ENCODE measurements at regions not wholly inside any gene's neighbourhood (a gene's known extent, or its start where the extent isn't known, plus 50 kb on each side); places are given as distances from the start of the nearest gene placed in this dataset.
"Not testable (repeated sequence)": the region's sequence is repeated elsewhere in the genome, so short reads cannot be mapped to it uniquely, and the experiment has no call there.

DNA sequence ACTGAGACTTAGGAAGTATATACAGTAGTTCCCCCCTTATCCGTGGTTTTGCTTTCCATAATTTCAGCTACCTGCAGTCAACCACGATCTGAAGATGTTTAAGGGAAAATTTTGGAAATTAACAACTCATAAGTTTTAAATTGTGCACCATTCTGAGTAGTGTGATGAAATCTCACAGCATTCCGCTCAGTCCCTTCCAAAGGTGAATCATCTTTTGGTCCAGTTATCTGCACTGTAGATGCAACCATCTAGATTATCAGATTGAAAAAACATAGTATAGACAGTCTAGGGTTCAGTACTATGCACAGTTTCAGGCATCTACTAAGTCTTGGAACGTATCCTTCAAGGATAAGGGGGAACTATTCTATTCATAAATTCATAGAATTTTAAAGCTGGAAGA is 109.0 kb downstream of the ANXA3 start:
- DNase-seq = no peak

DNA sequence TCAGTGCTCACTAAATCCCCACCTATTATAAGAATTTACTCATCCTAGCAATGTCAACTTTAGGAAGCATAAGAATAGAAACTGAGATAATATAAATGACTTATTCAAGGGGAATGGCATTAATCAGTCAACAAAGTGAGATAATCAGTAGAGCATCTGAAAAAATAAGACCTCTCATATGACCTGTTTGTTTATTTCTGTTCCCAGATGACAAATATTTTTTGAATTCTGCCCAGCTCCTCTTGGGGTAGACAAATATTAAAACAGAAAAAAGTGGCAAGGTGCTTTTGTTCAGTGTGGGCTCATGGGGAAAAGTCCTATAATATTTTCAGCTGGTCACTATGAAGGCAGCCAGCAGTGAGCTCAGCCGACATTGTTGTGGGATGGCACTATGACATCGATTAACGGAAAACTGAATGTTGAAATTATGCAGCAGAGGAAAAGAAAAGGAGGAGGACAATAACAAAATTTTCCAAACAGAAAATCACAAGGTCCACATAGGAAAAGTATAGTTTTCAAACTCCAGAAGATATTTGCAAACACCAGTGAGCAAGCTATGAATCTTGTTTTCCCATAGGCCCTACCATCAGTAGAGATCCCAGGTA is 109.6 kb downstream of the ANXA3 start:
- DNase-seq = no peak

DNA sequence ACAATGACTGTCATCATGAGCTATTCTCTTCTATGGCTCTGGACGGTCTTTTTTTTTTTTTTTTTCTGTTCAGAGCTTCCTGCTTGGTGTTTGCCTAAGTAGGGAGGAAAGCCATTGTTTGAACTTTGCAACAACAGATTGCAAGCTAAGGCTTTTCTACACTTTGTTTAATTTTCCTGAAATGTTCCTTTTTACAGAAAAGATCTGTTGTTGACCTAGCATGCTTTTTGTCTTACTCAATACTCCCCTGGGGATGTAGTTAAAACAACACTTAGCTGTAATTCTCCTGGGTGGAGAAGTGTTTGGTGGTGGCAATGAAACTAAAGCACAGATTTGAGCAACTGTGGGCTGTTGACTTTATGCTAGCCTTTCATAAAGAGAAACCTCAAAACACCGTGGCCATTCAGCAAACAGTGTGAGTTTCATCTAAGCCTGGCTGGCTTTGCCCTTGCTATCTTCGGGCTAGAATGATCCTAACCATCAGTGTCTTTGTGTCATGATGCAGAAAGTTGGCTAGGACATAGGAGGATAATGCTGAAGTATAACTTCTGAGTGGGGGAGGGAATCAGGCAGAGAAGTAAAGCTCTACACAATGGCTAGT is 110.5 kb downstream of the ANXA3 start:
- DNase-seq = no peak

DNA sequence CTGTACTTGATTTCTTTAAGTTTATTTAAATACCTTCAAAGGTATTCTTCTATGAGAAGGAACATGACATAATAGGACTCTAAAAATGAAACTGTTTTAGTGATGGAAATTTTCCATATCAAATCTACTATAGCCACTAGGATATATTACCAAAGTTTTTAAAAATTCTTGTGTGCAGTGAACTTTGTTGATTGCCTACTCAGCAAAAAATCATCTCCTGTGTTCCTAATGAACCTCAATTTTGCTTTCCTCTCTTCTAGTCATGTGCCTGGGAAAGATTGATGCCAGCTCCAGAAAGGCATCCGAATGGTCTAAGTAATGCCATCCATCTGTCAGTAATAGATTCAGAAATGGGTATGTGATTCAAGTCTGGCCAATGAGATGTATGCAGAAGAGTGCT is 111.1 kb downstream of the ANXA3 start:
- DNase-seq = no peak

DNA sequence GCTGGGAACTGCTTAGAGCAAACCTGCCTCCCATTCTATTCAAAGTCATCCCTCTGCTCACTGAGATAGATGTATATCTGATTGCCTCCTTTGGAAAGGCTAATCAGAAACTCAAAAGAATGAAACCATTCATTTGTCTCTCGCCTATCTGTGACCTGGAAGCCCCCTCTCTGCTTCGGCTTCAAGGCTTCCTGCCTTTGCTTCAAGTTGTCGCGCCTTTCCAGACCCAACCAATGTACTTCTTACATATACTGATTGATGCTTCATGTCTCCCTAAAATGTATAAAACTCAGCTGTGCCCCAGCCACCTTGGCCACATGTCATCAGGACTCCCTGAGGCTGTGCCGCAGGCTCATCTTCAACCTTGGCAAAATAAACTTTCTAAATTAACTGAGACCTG is 111.9 kb upstream of the BMP2K start:
- DNase-seq = not testable (repeated sequence)

DNA sequence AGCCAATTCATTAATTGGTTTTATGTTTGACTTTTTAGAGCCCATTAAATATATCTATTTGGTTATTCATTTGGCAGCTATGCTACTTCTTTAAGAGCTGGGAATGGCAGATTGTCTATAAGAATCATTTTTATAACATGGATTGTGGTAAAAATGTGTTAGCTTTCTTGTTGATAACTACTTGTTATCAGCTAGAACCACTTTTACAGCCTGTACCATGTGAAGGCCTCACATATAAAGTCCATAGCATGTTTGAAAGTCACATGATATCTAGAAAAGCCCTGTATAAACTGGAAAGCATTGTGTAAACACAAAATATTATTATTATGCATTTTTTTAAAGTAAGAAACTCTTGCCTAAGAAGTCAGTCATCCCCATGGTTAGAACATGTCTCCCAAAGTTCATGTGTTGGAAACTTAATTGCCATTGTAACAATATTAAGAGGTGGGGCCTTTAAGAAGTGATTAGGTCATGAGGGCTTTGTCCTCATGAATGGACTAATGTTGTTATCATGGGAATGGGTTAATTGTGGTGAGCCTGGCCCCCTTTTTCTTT is 110.9 kb upstream of the BMP2K start:
- no peak for DNase-seq

DNA sequence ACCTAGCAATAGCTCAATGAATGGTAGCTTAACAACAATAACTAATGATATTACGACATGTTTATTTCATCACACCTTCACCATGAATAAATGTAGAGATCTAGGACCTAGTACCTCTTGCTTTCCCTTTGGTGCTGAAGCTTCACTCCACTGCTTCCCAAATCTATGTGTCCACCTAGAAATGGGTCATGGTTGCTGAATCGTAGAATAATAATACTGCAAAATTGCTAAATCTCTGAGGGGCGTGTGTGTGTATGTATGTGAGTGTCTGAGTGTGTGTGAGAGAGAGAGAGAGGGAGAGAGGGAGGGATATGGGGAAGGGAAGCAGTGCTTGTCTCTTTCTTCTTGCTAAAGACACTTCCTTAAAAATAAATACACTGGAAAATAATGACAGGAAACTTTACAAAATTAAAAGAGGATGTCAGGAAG is 109.3 kb upstream of the BMP2K start:
- no peak for DNase-seq

DNA sequence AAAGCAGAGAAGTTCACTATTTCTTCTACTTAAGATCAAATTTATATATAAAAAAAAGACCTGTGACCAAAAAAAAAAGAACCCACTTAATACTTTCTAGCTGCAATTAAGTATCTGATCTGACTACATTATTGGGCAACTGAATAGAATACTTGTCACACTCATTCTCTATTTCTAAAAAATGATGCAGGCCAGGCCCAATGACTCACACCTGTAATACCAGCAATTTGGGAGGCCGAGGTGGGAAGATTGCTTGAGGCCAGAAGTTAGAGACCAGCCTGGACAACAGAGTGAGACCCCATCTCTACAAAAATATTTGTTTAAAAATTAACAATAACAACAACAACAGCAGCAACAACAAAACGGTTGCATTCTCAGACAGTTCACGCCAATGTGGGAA is 108.8 kb upstream of the BMP2K start:
- no peak for DNase-seq

DNA sequence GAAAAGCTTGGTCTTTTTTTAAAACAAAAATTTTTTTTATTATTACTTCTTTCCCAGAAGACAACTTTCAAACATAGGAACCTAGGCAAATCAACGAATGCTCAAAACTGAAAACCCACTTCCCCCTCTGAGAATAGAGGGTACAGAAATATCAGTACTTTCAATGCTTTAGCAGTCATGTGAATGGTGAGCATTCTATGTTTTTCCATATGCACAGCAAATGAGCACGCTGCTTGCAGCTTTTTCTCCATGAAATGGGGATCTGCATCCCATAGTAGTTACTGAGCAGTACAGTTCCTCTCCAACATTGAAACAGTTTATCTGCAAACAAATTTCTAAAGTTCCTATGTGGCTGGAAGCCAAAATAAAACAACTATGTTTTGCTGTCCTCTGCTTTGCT is 108.4 kb upstream of the BMP2K start:
- DNase-seq = no peak

DNA sequence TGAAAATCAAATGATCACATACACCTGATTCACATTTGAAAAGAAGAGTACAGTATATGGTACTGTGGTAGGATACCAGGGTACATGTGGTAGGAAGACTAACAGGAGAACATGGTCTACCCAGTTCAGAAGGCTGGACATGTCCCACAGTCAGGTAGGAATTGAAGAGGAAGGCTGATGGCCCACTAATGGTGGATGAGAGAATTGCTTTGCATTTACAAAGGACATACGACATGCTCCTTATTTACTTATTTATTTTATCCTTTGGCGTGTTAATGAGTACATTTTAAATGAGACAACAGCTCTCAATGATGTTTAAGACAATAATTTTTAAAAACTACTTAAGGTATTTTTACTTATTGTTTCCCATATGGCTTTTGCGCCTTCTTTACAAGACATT is 106.7 kb upstream of the BMP2K start:
- DNase-seq = no peak

DNA sequence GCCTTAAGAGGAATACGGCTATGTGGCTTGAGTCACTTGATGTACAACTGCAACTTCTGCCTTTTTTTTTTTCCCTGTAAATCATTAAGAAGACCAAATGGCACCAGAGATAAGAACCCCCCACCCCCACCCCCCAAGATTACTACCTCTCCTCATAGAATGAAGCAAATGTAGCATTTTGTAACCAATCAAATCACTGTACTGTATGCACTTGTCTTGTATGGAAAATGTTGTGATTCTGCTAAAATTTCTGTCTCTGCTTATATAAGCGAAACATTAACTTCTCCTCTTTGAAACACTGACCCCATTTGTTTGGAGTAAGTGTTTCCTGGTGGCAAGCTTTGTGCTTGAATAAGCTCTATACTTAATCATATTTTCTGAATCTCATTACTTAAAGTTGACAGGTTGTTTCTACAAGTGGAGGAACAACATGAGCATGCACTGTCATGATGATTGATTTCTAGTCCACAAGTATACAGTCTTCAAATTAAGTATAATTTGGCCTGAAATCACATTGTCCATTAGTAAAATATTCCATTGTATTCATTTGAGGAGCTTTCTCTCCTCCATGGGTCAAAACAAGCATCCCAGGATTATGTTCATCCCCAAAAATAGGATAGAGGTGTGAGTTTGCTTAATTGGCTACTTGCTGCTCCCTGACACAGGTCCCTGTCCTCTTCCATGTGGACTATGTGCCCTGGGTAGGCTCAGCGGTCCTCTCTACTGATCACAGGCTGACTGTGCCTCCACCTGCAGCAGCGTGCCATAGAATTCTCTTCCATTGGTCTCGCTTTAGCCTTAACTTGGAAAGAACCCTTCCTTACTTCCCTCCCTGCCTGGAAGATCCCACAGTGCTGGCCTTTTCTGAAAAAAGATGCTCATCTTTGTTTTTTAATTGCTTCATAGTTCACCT is 104.0 kb upstream of the BMP2K start:
- DNase-seq = no peak

DNA sequence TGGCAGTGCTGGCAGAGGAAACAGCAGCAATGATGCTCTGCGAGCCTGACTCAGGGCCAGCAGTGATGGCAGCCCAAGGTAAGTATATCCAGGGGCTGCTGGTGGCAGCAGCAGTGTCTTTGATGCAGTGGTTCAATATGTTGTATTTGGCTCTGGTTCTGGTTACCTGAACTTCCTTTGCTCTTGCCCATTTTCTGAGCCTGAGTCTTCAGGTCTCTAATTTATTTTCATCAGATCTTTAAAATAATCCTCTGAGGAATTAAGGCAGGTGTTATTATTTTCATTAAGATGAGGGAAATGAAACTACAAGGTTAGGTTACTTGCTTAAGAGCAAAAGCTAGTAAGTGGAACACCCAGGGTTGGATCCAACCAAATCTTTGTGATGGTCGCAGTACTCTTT is 102.8 kb upstream of the BMP2K start:
- DNase-seq = no peak

DNA sequence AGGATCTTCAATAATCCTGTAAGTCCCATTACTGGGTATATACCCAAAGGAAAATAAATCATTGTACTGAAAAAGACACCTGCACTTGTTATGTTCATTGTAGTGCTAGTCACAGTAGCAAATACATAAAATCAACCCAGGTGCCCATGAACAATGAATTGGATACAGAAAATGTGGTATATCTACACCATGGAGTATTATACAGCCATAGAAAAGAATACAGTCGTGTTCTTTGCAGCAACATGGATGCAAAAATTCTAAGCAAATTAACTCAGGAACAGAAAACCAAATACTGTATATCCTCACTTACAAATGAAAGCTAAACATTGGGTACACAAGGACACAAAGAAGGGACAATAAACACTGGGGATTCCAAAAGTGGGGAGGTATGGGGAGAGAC is 100.8 kb upstream of the BMP2K start:
- no peak for DNase-seq

DNA sequence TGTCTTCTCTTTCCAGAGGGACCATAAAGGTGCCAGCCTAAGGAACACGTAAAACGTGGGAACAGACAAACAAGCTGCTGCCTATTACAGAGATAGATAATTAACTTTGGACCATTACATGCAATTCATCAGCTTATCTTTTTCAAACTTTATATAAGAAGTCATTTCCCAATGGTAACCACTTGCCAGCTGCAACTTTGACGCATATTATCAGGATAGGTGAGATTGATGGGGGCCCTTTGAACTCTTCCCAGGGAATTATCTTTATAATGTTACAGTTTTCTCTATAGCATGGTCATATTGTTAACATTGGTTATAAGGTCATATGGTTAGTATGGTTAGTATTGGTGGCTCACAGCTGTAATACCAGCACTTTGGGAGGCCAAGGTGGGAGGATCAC is 94.1 kb upstream of the BMP2K start:
- no peak for DNase-seq

DNA sequence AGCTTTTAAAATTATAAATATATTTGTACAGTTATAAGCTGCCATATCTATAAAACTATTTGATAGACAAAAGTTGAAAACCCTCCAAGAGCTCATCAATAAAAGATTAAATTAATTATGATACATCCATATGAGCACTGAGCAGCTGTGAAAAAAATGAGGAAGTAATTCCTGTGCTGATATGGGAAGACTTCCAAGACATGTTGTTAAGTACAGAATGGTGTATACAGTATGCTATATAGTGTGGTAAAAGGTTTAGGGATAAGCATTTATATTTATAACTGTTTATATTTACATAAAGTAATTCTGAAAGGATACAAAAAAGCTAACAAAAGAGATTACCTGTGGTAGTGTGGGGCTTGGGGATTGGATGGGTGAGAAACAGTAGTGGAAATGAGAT is 92.8 kb upstream of the BMP2K start:
- DNase-seq = no peak

DNA sequence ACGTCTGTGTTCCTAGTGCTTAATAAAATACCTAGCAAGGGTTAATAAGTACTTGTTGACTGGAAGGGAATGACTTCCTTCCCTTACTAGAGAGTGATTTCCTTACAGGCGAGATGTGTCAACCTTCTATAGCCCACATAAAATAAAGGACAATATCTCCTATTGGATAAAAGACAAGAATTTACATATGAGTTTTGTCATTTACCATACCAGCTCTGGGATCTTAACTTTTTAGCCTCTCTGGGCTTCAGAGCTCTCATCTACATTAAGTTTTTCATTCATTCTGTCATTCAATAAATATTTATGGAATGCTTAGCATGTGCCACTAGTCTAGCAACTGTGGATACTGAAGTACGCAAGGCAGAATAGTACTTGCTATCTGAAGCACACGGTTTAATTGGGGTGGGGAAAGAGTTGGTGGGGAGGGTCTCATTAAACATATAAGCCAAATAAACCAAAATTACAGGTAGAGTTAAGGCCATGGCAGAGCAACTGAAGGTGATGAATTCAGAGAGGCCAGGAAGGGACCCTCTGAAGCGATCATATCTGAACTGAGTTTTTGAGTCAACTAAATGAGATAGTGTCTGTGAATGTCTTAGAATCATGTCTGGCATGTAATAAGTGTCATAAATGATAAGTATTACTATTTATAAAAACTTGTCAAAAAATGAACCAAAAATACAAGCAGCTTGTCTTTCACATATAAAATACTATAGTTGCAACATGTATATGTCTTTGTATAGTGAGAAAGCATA is 91.6 kb upstream of the BMP2K start:
- no peak for DNase-seq

DNA sequence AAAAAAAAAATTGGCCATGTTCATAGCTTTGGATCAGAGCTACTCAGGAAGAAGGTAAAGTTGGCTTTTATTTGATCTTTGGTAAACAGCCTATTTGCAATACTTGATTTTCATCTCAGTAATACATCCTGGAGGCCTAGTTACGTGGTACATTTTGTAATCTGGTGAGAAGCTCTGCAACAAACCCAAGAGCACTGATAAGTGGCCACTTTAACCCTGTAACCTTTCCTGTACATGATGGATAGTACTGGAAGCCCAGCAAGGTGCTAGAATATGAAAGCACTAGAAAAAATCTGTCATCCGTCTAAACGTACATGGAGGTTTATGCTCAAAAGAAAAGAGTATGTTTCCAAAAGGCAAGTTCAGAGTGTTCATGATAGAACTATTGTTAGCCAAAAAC is 88.3 kb upstream of the BMP2K start:
- DNase-seq = no peak

DNA sequence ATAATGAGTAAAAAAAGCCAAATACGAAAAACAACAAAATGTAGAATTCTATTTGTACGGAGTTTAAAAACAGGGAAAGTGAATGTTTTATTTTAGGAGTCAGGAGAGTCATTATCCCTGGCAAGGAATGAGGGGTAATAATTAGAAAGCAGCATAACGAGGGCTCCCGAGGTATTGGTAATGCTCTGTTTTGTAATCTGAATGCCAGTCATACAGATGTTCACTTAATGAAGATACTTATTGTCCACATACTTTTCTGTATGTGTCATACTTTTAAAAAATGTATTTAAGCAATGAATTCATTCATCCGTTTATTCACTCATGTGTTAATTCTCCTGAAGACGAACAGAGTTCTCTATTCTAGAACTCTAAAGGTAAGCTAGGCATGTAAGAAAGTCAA is 87.8 kb upstream of the BMP2K start:
- DNase-seq = no peak

DNA sequence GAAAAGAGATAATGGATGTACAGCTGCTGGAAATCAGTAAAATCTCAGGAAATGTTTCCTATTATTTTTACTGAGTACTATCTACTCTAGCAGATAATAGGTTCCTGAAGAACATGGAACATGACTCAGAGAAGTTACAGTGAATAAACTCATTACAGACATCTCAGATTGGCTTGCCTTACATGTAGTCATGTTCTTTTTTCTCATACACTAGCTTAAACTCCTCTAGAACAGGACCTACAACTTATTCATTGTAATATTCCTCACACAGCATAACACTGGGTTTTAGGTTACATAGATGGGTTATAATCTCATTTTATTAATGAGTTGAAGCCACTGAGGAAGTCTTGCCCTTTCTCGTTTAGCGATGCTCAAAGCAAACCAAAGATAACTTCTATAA is 86.9 kb upstream of the BMP2K start:
- DNase-seq = no peak

DNA sequence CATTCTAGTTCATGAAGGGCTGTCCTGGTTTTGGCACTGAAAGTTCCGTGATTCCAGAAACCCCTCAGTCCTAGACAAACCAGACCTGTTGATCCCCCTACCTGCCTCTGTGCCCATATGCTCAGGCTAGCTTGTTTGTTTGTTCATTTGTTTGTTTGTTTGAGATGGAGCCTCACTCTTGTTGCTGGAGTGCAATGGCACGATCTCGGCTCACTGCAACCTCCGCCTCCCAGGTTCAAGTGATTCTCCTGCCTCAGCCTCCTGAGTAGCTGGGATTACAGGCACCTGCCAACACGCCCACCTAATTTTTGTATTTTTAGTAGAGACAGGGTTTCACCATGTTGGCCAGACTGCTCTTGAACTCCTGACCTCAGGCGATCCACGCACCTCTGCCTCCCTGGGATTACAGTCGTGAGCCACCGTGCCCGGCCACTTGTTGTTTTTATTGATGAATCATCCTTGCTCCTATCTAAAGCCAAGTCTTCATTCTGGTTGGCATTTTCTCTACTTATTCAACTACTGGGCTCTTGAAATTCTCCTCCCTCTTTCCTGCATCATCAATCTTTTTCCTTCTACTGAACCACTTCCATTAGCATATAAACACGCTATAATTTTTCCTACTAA is 86.3 kb upstream of the BMP2K start:
- DNase-seq = no peak

DNA sequence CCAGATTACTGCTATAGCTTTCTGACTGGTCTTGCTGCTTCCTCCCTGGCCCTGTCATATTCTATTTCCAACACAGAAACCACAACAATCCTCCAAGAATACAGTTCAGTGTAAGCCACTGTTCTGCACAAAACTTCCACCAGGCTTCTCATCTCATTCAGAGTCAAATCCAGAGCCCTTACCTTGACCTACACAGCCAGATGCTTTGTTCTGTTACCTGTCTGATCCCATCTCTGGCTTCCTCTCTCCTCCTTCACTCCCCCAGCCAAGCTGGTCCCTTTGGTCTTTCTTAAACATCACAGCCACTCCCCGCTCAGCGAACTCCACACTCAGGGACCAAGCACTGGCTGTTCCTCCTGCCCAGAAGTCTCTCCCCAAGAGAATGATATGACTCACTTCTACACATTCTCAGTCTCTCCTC is 84.8 kb upstream of the BMP2K start:
- DNase-seq = no peak

DNA sequence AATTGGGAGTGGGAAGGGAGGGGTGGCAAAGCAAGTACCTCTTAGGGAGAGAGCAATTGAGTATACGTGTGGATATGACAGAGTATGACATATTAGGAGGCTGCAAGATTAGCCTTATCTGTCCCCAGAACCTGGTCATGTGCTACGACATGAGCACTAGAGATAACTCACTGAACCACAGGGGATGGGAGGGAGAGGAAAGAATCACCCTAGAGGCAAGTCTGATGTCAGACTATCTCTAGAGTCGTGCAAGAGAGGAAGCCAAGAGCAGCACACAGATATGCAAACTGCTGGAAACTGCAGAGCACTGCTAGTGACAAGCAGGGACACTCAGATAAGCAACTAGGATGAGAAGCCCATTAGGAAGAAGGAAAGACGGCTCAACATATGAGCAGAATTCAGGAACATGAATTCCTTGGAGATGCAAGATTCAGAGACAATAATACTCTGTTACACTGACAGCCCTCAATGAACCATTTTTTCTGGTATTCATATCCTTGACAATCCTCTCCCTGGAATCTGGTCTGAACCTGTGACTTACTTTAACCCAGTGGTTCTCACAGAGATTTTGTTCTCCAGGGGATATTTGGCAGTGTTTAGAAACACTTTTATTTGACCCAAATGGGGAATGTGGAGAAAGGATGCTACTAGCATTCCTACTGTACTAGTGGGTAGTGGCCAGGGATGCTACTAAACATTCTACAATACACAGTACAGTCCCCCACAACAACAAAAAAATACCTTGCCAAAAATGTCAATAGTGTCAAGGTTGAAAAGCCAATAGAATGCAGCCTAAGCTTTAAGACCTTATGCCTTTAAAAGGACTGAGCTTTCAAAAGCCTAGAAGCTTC is 84.0 kb upstream of the BMP2K start:
- no peak for DNase-seq

Measured in CD4-positive, alpha-beta T cell treated with Interleukin-4 for 4 hours (primary cell).